ENCODE measurements at regions not wholly inside any gene's neighbourhood (a gene's known extent, or its start where the extent isn't known, plus 50 kb on each side); places are given as distances from the start of the nearest gene placed in this dataset.

DNA sequence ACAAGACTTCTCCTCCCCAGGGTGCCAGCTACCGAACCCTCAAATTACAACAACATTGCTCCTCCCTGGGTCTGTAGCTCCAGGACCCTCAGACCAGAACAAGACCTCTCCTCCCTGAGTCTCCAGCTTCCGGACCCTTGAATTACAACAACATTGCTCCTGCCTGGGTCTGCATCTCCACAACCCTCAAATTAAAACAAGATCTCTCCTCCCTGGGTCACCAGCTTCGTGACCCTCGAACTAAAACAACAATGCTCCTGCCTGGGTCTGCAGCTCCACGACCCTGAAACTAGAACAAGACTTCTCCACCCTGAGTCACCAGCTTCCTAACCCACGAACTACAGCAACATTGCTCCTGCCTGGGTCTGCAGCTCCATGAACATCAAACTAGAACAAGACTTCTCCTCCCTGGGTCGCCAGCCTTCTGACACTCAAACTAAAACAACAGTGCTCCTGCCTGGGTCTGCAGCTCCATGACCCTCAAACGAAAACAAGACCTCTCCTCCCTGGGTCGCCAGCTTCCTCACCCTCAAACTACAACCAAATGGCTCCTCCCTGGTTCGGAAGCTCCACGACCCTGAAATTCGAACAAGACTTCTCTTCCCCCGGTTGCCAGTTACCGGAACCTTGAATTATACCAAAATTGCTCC lies 324.5 kb downstream of the PREX1 start:
- no peak for TF ChIP-seq GABPA (IDR thresholded peaks at IDR 0.05; ENCODE audit: low read depth)
- TF ChIP-seq, protein P1, sequence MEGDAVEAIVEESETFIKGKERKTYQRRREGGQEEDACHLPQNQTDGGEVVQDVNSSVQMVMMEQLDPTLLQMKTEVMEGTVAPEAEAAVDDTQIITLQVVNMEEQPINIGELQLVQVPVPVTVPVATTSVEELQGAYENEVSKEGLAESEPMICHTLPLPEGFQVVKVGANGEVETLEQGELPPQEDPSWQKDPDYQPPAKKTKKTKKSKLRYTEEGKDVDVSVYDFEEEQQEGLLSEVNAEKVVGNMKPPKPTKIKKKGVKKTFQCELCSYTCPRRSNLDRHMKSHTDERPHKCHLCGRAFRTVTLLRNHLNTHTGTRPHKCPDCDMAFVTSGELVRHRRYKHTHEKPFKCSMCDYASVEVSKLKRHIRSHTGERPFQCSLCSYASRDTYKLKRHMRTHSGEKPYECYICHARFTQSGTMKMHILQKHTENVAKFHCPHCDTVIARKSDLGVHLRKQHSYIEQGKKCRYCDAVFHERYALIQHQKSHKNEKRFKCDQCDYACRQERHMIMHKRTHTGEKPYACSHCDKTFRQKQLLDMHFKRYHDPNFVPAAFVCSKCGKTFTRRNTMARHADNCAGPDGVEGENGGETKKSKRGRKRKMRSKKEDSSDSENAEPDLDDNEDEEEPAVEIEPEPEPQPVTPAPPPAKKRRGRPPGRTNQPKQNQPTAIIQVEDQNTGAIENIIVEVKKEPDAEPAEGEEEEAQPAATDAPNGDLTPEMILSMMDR (IDR thresholded peaks at IDR 0.05; ENCODE audit: insufficient read depth, low read length), result no peak
- TF ChIP-seq POLR2AphosphoS5 (IDR thresholded peaks at IDR 0.05; ENCODE audit: low read depth), result no peak
